SJCRH30 (cell line): ENCODE measurements at regions not wholly inside any gene's neighbourhood (a gene's known extent, or its start where the extent isn't known, plus 50 kb on each side); places are given as distances from the start of the nearest gene placed in this dataset.
A peak's percentile ranks its signal among the peaks of the same experiment; 100 is the strongest.

Source experiments
- DNase-seq, 2 experiments: peaks; one replicate each; pipeline ENCODE4 v3.0.0-alpha.2; 2015 to 2020
- H3K27ac ChIP-seq: fragments of 250-450 bp; sonication (Bioruptor Pico); 2 replicates; pipeline ENCODE4 v1.5.1; 2020; ENCODE audit warnings: mild to moderate bottlenecking, moderate library complexity
- H3K27me3 ChIP-seq: fragments of 250-450 bp; sonication (Bioruptor Pico); 2 replicates; pipeline ENCODE4 v1.5.1; 2020; ENCODE audit warnings: mild to moderate bottlenecking, moderate library complexity
- H3K36me3 ChIP-seq: fragments of 250-450 bp; sonication (Bioruptor Pico); 2 replicates; pipeline ENCODE4 v1.5.1; 2020; ENCODE audit warnings: mild to moderate bottlenecking, moderate library complexity
- H3K4me1 ChIP-seq: fragments of 250-450 bp; sonication (Bioruptor Pico); 2 replicates; pipeline ENCODE4 v1.5.1; 2020; ENCODE audit warnings: mild to moderate bottlenecking, moderate library complexity
- H3K4me3 ChIP-seq: fragments of 250-450 bp; sonication (Bioruptor Pico); 2 replicates; pipeline ENCODE4 v1.5.1; 2020; ENCODE audit warnings: mild to moderate bottlenecking, moderate library complexity
- H3K9me3 ChIP-seq: fragments of 250-450 bp; sonication (Bioruptor Pico); replicated peaks from 2 replicates; pipeline ENCODE4 v1.5.1; 2020; ENCODE audit warnings: mild to moderate bottlenecking, moderate library complexity

GRCh38 chr2:35785564-35785963, 570.0 kb upstream of the CRIM1 start:
- H3K4me1 ChIP-seq: no peaks in the 10 kb centered on the region
- H3K9me3 ChIP-seq: no peaks in the 10 kb centered on the region
- H3K27me3 ChIP-seq: no peaks in the 10 kb centered on the region
- DNase-seq: no peak
- H3K27ac ChIP-seq: no peak overlapping the region
- H3K4me3 ChIP-seq: no peak overlapping the region
- no peaks in the 10 kb centered on the region for H3K36me3 ChIP-seq

DNA sequence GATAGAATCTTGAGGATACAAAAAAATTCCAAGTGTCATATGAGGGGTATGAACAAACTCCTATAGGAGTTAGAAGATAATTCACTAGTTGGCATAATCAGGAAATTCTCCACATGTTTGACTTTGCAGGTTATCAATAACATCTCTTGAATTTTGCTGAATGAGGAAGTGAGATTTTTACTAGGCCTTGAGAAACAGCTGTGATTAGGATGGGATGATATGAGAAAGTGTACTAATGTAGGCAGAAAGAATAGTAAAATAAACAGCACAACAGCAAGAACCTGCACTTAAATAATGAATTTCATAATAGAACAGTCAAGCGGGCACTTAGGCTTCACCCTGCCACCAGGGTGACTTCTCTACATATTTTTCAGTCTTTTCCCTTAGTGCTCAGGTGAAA, 570.8 kb upstream of the CRIM1 start:
- Histone ChIP-seq H3K27me3 (no peaks in the 10 kb centered on the region), H3K36me3 (no peaks in the 10 kb centered on the region), H3K4me1 (no peaks in the 10 kb centered on the region), H3K9me3 (no peaks in the 10 kb centered on the region), H3K27ac (no peak overlapping the region), H3K4me3 (no peak overlapping the region)
- DNase-seq: no peak

DNA sequence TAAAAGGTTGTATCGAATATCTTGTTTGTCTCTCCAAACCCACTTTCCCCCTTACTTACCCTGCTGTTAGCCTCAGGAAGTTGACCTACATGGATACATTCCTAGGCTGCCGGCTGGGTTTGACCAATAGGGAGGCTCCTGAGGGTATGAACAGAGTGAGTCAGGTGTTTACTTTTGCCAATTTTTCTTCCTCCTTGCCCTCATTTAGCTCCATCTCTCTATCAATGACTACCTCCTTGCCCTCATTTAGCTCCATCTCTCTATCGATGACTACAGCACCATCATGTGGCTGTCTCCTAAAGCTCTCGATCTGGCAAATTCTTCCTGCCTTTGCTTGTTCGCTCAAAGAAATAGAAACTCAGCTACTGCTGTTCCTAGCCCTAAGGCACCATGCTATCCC, 571.9 kb upstream of the CRIM1 start:
- no peaks in the 10 kb centered on the region for H3K36me3 ChIP-seq
- H3K4me1 ChIP-seq: no peaks in the 10 kb centered on the region
- H3K27ac ChIP-seq: no peak overlapping the region
- DNase-seq: no peak
- no peaks in the 10 kb centered on the region for H3K9me3 ChIP-seq
- no peak overlapping the region for H3K4me3 ChIP-seq
- H3K27me3 ChIP-seq: no peaks in the 10 kb centered on the region

DNA sequence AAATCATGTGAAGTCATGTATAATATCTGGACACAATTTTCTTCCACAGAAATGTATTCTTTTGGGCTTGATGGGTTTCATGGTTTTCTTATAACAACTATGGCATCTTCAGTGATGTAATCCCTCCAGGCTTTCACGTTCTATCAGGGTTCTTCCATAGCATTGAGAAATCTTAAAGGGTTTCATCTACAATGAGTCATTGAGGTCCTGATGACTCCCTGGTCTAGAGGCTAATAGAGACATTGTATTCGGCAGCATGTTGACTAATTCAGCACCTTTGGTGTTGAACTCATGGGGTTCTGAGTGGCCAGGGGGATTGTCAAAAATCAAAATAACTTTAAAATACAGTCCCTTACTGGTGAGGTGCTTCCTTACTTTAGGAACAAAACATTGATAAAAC, 614.0 kb upstream of the CRIM1 start:
- H3K27me3 ChIP-seq: no peaks in the 10 kb centered on the region
- H3K9me3 ChIP-seq: no peaks in the 10 kb centered on the region
- no peak overlapping the region for H3K27ac ChIP-seq
- DNase-seq: no peak
- no peaks in the 10 kb centered on the region for H3K36me3 ChIP-seq
- H3K4me1 ChIP-seq: no peaks in the 10 kb centered on the region
- no peak overlapping the region for H3K4me3 ChIP-seq

DNA sequence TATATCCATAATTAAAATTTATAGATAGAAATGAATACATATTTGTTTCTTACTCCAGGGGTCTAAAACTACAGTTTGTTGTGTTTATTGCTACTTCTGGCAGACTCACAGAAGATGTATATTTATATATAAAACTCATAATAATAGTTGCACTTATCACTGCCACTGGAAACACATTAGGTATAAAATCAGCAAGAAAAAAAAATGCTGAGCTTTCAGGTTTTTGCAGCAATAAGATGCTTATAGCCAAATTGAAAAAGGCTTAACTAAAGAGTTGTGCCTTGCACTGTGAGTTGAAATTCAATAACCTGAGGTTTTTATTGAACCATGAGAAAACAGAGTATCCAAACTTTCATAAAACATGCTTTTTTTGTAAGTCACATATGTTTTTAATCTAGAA, 623.9 kb upstream of the CRIM1 start:
- no peak for DNase-seq
- no peaks in the 10 kb centered on the region for H3K9me3 ChIP-seq
- no peaks in the 10 kb centered on the region for H3K4me1 ChIP-seq
- no peak overlapping the region for H3K27ac ChIP-seq
- H3K27me3 ChIP-seq: no peaks in the 10 kb centered on the region
- no peak overlapping the region for H3K4me3 ChIP-seq
- H3K36me3 ChIP-seq: no peaks in the 10 kb centered on the region

DNA sequence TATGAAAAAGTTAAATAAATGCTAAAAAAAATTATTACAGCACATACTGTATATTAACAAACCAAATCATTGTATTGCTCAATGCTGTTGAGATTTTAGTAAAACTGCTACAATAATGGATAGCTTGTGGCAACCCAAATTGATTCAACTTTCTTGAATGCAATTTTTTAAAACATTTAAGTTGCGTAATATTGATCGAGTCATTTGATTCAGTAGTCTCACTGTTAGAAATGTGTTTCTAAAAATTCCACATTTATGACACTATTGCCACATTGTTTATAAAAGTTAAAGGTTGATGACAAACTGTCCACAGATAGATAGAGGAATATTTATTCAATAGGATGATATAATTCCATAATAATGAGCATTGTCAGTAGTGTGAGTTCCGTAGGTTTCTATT, 640.7 kb upstream of the CRIM1 start:
- Histone ChIP-seq H3K4me1 (no peaks in the 10 kb centered on the region), H3K36me3 (no peaks in the 10 kb centered on the region), H3K27me3 (no peaks in the 10 kb centered on the region), H3K9me3 (no peaks in the 10 kb centered on the region), H3K4me3 (no peak overlapping the region), H3K27ac (no peak overlapping the region)
- no peak for DNase-seq

GRCh38 chr2:35708411-35708923, 647.1 kb upstream of the CRIM1 start:
- Histone ChIP-seq H3K27ac (no peak overlapping the region), H3K36me3 (no peaks in the 10 kb centered on the region), H3K27me3 (no peaks in the 10 kb centered on the region), H3K4me3 (no peak overlapping the region), H3K9me3 (no peaks in the 10 kb centered on the region), H3K4me1 (no peaks in the 10 kb centered on the region)
- DNase-seq: no peak

- DNase-seq: peak in 1 of 2 experiments; percentile 4
- no peaks in the 10 kb centered on the region for H3K4me1 ChIP-seq
- no peaks in the 10 kb centered on the region for H3K36me3 ChIP-seq
- no peak overlapping the region for H3K4me3 ChIP-seq
- H3K9me3 ChIP-seq: no peaks in the 10 kb centered on the region
- no peak overlapping the region for H3K27ac ChIP-seq
- H3K27me3 ChIP-seq: no peaks in the 10 kb centered on the region
Measured at GRCh38 chr2:35688309-35688708, 667.3 kb upstream of the CRIM1 start.

- H3K27ac ChIP-seq: no peak overlapping the region
- H3K9me3 ChIP-seq: no peaks in the 10 kb centered on the region
- no peak for DNase-seq
- no peaks in the 10 kb centered on the region for H3K27me3 ChIP-seq
- no peak overlapping the region for H3K4me3 ChIP-seq
- H3K4me1 ChIP-seq: no peaks in the 10 kb centered on the region
- no peaks in the 10 kb centered on the region for H3K36me3 ChIP-seq
Measured at GRCh38 chr2:35651688-35652323, 703.8 kb upstream of the CRIM1 start.

GRCh38 chr2:35614640-35615039, 740.9 kb upstream of the CRIM1 start:
- no peak for DNase-seq
- H3K9me3 ChIP-seq: no peaks in the 10 kb centered on the region
- no peaks in the 10 kb centered on the region for H3K4me1 ChIP-seq
- no peaks in the 10 kb centered on the region for H3K27me3 ChIP-seq
- no peak overlapping the region for H3K4me3 ChIP-seq
- H3K36me3 ChIP-seq: no peaks in the 10 kb centered on the region; the same call in 1 of the 2 replicates
- no peak overlapping the region for H3K27ac ChIP-seq

DNA sequence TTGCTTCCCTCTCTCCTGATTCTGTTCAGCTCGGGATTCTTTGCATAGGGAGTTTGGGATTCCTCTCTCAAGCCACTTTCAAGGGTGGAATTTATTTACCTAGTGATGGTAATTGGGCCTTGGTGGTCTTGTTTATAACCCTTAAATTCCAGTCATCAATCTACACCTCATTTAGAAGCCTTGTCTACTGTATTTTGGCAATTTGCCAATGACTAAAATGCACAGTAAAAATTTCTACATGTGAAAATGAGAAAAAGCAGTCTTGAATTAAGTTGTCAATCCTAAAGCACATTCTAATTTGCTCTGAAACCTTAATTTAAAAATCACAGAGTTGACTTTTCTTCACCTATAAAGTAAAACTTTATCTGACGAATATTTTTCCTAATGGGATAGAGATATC, 749.2 kb upstream of the CRIM1 start:
- Histone ChIP-seq H3K27me3 (no peaks in the 10 kb centered on the region), H3K27ac (no peak overlapping the region), H3K36me3 (no peaks in the 10 kb centered on the region), H3K4me1 (no peaks in the 10 kb centered on the region), H3K4me3 (no peak overlapping the region), H3K9me3 (no peaks in the 10 kb centered on the region)
- peak in 1 of 2 experiments; percentile 3 for DNase-seq

GRCh38 chr2:35598310-35598709, 757.3 kb upstream of the CRIM1 start:
- Histone ChIP-seq H3K27me3 (no peaks in the 10 kb centered on the region), H3K36me3 (no peaks in the 10 kb centered on the region), H3K4me3 (no peak overlapping the region), H3K9me3 (no peaks in the 10 kb centered on the region), H3K27ac (no peak overlapping the region), H3K4me1 (no peaks in the 10 kb centered on the region)
- DNase-seq: no peak

- Histone ChIP-seq H3K36me3 (no peaks in the 10 kb centered on the region), H3K4me1 (no peaks in the 10 kb centered on the region), H3K9me3 (no peaks in the 10 kb centered on the region), H3K4me3 (no peak overlapping the region), H3K27ac (no peak overlapping the region), H3K27me3 (no peaks in the 10 kb centered on the region)
- no peak for DNase-seq
Measured at GRCh38 chr2:35591886-35592285, 763.7 kb upstream of the CRIM1 start.

- H3K27me3 ChIP-seq: no peaks in the 10 kb centered on the region
- H3K36me3 ChIP-seq: no peaks in the 10 kb centered on the region
- no peaks in the 10 kb centered on the region for H3K4me1 ChIP-seq
- H3K4me3 ChIP-seq: no peak overlapping the region
- no peak overlapping the region for H3K27ac ChIP-seq
- peak in 1 of 2 experiments; percentile 20 for DNase-seq
- H3K9me3 ChIP-seq: 0 out of 2 replicates have a peak, but pooled peaks cover 4% of the 10 kb centered on the region
Measured at GRCh38 chr2:35585972-35586371, 769.6 kb upstream of the CRIM1 start.

DNA sequence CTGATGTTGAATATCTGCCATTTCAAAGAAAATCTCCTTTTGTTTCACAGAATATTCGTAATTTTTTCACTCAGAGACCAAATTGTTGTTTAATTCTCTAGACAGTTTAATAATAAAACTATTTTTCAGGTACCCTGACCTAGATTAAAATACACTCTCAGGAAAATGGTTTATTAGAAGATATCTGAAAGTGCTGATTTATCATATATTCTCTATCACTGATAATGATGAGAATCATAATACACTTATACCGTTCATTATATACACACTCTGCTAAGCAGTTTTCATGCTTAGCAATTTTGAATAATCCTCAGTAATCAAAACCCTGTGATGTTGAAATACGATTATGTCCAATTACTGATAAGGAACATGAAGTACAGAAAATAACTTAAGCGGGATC, 772.9 kb upstream of the CRIM1 start:
- H3K36me3 ChIP-seq: no peaks in the 10 kb centered on the region
- 0 out of 2 replicates have a peak, but pooled peaks cover 4% of the 10 kb centered on the region for H3K9me3 ChIP-seq
- no peak for DNase-seq
- no peaks in the 10 kb centered on the region for H3K27me3 ChIP-seq
- H3K4me1 ChIP-seq: no peaks in the 10 kb centered on the region
- H3K4me3 ChIP-seq: no peak overlapping the region
- H3K27ac ChIP-seq: no peak overlapping the region

GRCh38 chr2:35580956-35581355, 774.6 kb upstream of the CRIM1 start:
- H3K4me1 ChIP-seq: no peaks in the 10 kb centered on the region
- no peak overlapping the region for H3K27ac ChIP-seq
- 0 out of 2 replicates have a peak, but pooled peaks cover 3% of the 10 kb centered on the region for H3K9me3 ChIP-seq
- no peaks in the 10 kb centered on the region for H3K36me3 ChIP-seq
- DNase-seq: no peak
- H3K4me3 ChIP-seq: no peak overlapping the region
- H3K27me3 ChIP-seq: no peaks in the 10 kb centered on the region
